RCC 7860 (cell line): ENCODE measurements at regions not wholly inside any gene's neighbourhood (a gene's known extent, or its start where the extent isn't known, plus 50 kb on each side); places are given as distances from the start of the nearest gene placed in this dataset.

ENCODE experiments used
- DNase-seq: peaks from one replicate; pipeline ENCODE4 v3.0.0-alpha.2; 2015; ENCODE audit warnings: low spot score
- FAIRE-seq: peaks from 2 replicates; lab custom pipeline; 2012; peaks lifted over from hg19 to GRCh38; lab: Jason Lieb, UNC

DNA sequence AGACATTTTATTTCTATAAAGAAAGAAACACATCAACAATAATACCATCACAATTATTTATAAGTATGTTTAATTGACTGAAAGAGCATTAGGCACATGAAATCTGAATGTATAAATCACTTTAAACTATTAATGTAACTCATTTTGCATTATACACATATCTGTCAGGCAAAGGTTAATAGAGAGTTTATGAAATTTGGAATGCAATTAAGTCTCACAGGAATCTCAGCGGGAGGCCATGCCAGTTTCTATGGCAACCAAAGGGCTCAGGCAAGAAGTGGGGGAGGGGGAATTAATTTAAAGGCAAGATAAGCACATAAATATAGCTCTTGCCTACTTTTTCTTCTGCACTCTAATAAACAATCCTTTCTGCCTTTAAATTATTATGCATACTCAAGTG, 152.6 kb downstream of the SLC16A9 start:
- FAIRE-seq = no peak
- DNase-seq = no peak

DNA sequence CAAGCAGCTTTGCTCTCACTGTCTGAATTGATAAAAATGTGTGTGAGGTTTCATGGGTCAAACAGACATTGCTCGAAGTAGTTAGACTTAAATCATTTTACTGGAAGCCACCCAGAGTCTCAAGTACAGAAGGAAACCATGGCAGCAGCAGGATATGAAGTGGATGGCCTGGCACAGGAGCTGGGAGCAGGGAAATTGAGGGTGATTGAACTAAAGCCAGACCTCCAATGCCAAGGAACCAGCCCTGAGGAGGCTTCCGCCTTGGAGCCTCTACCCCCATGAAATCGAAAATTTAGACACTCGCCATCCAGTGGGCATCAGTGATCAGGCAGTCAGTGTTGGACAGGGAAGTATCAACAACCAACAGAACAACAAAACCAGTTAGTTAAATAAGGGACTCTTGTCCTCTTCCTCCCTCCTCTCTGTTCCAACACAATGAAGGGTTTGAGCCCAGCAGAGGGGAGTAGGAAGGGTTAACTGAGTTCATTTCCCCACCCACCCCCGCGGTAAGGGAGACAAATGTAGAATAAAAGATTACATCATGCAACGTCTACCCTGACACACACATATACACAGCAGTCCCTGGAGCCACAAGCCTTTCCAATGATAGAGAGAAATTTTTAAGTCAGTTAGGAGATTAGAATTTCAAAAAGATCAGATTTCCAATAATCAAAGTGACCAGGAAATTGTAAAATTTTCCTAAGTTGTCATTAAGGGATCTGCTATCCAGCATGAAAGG, 156.3 kb downstream of the SLC16A9 start:
- FAIRE-seq (no peak), DNase-seq (no peak)

DNA sequence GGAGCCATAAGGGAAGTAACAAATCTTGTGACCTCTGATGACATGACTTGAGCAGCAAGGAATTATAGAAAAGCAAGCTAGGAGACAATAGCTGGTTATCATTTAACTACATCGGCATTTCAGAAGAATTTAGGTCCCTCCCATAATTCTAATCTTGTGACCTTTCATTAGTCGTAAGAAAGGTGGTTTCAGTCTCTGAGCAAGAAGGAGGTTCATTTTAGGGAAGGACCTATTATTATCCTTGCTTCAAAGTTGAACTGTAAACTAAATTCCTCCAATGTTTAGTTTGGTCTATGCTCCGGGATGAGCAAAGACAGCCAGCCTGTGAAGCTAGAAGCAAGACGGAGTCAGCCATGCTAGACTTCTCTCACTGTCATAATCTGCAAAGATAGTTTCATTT, 159.6 kb downstream of the SLC16A9 start:
- FAIRE-seq (no peak), DNase-seq (no peak)

DNA sequence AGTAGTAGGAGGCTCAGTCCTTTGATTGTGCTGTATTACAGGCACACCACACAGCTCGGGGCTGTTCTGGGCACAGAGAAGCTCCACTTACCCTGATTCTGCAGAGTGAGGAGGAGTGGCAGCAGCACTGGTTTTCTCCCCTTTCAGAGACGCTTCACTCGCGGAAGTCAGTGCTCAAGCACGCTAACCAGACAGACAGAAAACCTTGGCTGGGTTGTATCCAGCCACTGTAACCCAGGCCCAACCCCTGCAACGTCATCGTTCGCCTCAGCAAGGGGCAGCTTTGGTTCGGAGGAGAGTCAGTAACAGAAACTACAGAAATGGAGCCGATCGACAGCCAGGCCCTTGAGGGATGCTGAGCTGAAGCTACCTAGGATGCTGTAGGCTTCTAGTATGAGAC, 171.0 kb downstream of the SLC16A9 start:
- no peak for DNase-seq
- FAIRE-seq = no peak

DNA sequence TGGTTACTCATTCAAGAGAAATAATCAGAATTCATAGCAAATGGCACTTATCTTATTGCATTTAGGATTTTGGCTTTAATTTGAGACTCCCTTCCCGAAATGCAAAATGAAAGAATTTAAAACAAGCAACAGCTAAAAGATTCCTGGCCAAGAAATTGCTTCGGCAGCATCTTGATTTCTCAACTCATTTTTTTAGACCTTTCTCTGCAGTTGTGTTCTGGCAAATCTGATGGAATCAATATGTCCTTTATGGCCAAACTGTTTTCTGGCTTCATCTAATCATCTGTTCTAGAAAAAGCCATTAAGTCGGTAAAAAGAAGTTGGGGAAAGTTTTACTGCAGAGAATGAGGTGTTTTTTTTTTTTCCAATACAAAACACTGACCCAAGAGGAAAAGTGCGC, 172.1 kb downstream of the SLC16A9 start:
- FAIRE-seq = no peak
- DNase-seq = no peak

DNA sequence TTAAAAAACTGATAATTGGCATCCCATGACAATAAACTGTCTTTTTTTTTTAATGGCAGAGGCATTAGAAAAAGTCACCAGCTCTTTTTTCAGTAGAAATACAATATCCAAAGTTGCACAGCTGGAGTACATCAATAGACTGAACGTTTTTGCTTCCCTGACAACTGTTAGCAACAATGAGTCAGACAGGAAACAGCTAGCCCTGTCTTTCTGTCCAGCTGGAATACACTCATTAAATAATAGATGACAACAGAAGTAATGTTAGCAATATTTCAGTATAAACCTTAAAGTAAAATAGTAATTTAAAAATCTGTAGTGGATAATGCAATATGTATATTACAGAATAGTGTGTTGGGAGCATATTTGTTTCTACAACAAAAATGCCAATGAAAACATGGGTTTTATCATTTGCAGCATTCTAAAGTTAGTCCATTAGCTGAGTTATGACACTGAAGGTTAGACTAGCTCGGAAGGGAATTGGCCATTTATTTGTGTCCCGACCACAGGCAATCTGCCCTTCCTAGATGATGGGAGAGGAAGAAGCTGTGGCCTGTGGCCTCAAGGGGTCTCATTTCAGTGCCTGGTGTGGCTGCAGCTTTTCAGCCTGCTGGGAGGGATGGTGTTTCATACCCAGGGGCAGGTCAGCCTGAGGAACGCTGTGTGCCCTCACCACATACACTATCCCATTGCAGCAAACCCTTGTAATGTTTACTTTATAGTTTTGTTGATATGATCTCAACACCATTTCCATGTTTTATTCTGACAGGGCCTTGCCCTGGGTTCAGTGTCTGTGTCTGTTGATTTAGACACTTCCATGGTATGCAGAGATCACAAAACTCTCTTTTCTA, 173.3 kb downstream of the SLC16A9 start:
- no peak for FAIRE-seq

DNA sequence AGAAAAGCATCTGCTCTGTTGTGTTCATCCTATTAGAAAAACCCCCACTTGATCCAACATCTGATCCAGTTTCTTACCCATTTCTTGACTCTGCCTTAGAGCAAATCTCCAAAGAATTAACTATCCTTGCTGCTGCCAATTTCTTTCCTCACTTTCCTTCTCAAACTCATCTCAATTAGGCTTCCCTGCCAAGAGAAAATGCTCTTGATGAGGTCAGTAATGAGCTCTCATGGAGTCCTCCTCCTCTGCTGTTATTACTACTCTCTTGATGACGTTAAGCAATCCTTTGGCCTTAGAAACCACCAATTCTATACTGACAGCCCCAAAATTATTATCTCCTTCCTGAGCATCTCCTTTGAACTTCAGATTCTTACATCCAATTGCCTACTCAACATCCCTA, 162.0 kb upstream of the FAM13C start:
- FAIRE-seq = no peak

More for the DNA sequence above, 173.3 kb downstream of the SLC16A9 start:
- peak; percentile 16 for DNase-seq

DNA sequence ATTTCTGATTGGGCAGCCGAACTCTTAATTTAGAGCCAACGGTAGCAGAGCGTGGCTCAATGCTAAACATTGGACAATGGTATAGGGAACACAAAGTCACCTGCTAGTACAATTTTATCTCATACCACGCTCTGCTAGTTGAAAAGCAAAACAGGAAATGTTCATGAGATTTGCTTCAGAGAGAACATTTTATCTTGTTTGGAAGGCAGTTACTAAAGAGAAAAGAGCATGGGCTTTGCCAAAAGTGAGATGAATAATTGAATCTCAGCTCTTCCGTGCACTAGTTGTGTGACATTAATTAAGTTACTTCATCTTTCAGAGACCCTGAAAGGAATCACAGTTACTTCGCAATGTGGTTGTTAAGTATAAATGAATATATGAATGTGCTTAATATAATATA, 161.5 kb upstream of the FAM13C start:
- no peak for FAIRE-seq
- no peak for DNase-seq

More for the DNA sequence above, 162.0 kb upstream of the FAM13C start:
- DNase-seq = no peak

DNA sequence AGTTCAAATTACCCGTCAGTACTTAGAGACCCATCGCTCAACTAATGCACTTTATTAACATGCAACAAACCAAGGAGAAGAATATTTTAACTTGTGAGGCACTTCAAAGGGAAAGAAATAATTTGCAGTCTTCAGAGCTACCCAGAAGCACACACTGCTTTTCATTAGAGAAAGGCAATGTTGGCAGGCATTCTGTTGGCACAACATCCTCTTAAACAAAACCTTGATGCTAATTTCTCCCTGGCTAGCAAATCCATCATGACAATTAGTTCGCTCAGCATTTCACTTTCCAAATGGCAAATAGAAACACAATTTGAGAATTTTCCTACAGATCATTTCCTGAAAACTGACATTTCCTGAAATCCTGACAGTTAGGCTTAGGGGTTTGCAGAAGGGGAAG, 155.6 kb upstream of the FAM13C start:
- FAIRE-seq (no peak), DNase-seq (no peak)

DNA sequence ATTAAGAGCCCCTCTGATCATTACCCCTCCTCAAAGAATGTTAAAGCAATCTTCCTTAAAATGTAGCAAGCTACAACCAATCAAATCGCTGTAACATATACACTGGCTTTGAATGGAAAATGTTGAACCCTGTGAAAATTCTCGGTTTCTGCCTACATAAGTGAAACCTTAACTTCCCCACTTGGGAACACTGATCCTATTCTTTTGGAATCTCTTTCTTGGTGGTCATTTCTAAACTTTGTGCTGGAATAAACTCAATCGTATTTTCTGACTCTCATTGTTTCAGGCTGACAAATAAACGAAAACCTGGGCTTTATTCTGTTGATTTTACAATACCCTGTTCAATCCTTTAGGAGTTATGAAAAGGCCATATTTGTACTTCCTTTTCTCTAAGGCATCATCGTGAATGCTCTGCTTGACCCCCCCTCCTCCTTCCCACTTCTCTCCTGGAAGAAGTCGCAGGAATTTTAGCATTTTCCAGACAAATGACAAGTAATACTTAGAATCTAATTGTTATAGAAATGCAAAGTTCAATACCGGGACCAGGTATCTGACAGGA, 155.1 kb upstream of the FAM13C start:
- no peak for FAIRE-seq
- DNase-seq = no peak

DNA sequence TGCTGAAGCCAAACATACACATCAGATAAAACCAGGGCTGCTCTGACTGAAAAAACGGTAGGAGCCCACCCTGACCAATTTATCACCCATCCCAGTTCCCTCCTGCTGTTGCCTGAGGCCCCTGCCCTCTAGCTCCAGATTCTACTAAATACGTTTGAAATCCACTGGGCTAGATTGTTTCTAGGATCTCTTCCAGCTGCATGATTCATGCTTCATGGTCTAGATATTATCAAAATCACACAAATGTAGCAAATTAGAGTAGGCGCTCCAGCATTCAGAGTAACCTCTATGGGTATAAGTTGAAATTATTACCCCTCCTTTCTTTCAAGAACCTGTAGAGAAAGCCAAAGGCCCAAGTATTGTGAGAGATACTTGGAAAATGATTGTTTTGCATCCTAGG, 151.2 kb upstream of the FAM13C start:
- DNase-seq = no peak
- FAIRE-seq = no peak

DNA sequence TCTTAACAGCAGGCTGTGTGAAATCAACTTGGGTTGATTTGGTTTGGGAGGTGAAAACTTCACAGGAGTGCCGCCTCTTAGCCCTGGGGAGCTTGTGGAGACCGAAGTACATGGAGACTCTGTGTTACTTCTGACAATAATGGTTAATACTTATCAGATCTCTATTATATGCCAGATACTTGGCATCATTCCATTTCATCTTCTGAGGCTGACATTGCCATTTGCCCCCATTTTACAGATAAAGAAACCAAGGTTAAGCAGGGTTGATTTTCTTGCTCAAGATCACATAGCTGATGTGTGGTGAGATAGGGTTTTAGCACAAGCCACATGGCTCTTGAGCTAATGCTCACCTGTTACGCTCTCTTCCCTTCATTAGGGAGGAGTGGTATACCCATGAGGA, 150.6 kb upstream of the FAM13C start:
- FAIRE-seq (no peak), DNase-seq (no peak)

DNA sequence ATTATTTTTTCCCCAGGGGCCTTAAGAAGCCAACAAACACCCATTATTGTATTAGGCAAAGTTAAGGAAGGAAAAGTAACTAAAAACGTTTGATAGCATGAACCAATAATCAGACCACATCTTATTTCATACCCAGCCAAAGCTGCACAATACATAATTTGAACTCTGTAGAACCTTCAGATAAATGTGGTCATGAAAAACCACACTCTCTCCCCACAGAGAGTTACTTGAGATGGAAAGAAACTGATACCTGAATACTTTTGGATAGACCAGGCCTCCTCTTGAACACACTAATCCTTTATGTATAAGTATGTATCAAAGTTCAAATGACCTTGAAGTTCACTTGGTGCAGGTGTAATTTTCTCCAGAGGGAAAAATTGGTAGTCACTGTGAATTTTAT, 146.6 kb upstream of the FAM13C start:
- no peak for FAIRE-seq

DNA sequence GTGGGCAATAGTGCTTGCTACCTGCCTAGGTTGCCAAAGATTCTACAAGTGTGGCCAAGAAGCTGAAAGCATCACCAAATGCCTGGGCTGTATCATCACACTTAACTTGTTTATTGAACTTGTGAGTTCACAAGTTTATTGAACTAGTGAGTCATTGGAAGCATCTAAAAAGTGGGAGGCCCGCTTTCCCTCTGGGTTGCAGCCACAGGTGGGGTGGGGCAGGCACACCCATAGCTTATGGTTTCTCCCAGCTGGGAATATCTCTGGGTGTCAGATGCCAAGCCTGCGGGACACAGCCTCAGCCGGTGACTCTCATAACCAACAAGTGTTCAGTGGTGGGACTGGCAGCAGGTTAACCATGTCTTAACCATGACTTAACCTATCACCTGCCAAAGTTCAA, 145.9 kb upstream of the FAM13C start:
- DNase-seq (no peak), FAIRE-seq (no peak)

More for the DNA sequence above, 146.6 kb upstream of the FAM13C start:
- no peak for DNase-seq

DNA sequence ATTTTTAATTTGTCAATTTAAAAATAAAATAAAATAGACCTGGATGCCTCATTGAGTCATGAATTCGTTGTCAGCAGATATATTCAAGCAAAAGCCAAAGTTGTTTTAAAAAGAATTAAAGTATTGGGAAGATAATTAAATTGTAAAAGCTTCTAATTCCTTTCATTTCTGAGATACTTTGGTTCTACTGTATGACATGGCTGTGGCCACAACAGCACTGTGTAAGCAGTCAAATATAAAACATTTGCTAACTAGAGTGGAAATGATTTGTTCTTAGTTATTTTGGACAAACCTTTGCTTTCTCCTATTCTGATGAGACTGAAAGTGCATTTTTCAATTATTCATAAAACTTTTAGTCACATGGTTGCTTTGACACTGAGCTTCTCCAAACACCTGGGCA, 143.6 kb upstream of the FAM13C start:
- DNase-seq = no peak
- no peak for FAIRE-seq

DNA sequence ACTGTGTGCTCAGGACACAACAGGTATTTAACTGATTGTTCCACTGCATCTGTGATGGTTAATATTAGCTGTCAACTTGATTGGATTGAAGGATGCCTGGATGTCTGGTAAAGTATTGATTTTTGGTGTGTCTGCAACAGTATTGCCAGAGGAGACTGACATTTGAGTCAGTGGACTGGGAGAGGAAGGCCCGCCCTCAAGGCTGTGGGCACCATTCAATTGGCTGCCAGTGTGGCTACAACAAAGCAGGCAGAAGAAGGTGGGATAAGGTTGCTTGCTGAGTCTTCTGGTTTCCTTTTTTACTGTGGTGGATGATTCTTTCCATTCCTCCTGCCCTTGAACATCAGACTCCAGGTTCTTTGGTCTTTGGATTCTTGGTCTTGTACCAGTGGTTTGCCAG, 137.1 kb upstream of the FAM13C start:
- DNase-seq = no peak
- FAIRE-seq = no peak

DNA sequence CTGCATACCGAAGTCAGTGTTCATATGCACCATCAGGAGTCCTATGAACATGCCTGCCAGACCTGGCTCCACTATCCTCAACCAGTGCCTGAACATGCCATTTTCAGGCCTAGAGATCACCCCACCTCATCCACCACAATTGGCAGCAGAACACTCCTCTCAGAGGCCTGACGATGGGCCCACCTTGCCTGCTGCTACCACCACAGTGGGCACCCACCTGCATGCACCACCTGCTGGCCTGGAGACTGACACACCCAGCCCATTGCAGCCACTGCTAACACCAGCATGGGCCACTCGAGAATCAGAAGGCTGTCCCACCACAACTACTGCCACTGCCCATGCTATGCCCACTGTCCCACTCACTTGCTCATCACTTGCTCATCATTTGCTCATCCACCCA, 130.7 kb upstream of the FAM13C start:
- DNase-seq (no peak), FAIRE-seq (no peak)

DNA sequence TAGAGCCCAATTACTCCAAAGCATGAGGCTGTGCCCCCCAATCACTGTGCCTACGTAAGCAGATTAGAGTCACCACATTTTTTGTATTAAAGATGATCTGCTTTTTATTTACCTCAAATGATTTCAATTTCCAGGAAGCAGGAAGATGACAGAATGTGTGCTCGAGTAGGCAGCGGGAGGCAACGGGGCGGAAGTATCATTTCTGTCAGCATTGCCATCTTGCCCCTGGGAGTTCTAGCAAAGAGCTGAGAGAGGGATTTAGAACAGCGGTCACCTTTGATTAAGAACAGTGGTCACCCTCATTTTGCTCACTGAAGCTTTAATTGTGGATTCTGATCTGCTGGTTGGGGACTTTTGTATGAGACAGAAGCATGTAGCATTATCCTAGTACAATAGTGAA, 117.1 kb upstream of the FAM13C start:
- no peak for FAIRE-seq
- DNase-seq = no peak

DNA sequence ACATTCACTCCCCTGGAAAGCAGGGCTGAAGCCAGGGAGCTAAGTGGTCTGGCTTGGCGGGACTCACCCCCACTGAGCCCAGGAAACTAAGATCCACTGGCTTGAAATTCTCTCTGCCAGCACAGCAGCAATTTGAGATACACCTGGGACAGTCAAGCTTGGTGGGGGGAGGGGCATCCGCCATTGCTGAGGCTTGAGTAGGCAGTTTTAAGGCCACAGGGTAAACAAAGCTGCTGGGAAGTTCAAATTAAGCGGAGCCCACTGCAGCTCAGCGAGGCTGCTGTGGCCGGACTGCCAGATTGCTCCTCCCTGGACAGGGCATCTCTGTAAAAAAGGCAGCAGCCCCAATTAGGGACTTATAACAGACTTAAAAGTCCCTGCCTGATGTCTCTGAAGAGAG, 108.2 kb upstream of the FAM13C start:
- DNase-seq = no peak
- FAIRE-seq = no peak

DNA sequence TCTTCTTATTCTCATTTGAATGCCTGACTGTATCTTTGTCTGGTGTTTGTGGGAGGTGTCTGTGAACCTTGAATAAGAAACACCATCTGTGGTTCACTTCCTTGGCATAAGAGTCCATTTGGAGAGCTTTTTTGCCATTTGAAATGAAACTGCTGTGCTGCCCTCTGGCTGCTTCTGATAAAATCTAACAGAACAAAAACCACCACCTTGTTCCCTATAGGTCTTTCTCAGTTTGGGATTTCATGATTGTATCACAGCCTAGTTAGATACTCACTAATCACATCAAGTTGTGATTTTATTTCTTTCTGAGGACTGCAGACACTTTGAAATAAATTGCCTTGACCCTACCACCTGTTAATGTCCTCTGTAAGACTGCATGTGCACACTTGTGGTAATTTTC, 102.7 kb upstream of the FAM13C start:
- FAIRE-seq = no peak
- DNase-seq = no peak

DNA sequence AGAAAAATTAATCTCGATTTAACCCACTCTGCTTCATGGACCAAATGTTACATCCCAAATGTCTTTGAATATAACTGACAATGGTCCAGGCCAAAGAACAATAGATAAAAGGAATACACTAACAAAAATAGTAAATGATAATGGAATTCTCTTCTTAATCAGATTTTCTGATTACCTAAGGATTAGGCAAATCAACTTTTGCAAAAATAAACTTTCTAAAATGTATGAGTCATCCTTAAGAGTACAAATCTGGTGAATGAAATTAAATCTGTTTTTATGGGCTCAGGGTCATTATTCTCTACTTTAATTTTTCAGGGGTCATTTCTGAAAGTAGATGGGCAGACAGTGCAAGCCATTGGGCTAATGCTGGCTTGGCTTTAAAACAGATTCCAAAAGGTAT, 102.1 kb upstream of the FAM13C start:
- DNase-seq (no peak), FAIRE-seq (no peak)

DNA sequence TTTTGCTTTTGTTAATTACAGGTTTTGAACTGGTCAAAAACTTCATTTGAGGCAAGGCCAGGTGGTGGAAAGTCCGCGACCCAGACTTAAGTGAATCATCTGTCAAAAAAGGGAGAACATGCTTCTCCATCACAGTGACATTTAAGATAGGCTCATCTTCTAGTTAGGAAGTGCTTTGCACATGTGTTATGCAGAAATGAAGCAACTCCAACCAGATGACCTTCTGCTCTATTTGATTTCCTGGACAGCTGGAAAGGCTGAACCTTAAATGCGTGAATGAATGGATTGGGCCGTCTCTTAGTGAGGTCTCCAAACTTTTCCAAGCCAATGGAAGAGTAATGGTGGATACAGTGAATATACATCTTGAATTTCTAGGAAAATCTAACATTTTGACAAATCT, 101.6 kb upstream of the FAM13C start:
- FAIRE-seq (no peak), DNase-seq (no peak)
